ENCODE measurements at regions not wholly inside any gene's neighbourhood (a gene's known extent, or its start where the extent isn't known, plus 50 kb on each side); places are given as distances from the start of the nearest gene placed in this dataset.

DNA sequence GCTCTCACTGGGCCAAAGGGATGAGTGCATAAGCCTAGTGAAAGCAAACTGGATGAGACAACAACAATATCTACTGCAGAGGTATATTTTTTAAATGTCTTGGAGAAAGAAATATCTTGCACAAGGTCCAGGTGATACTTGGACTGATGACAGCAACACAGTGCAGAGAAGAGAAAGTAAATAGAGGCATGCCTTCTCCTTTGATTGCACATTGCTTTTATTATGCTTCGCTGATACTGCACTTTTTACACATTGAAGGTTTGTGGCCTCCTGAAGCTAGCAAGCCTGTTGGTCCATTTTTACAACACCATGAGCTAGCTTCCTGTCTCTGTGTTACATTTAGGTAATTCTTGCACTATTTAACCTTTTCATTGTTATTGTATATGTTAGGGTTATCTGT, 189.0 kb upstream of the NDST3 start:
- TF ChIP-seq POLR2A (IDR thresholded peaks at IDR 0.05; ENCODE audit: low read depth, low read length): no peak
- TF ChIP-seq EZH2 (IDR thresholded peaks at IDR 0.05; ENCODE audit: borderline replicate concordance, low read depth, low read length, severe bottlenecking): no peak
- no peak for TF ChIP-seq FOS (IDR thresholded peaks at IDR 0.05; ENCODE audit: borderline replicate concordance, insufficient read depth, low read length)
- no peak for TF ChIP-seq POLR2AphosphoS5 (IDR thresholded peaks at IDR 0.05; ENCODE audit: insufficient read depth, low read depth, low read length)
- TF ChIP-seq JUN (IDR thresholded peaks at IDR 0.05; ENCODE audit: borderline replicate concordance, insufficient read depth, insufficient read length, low read depth): no peak
- TF ChIP-seq MYC (IDR thresholded peaks at IDR 0.05; ENCODE audit: low read depth, low read length): no peak
- TF ChIP-seq MAX (IDR thresholded peaks at IDR 0.05; ENCODE audit: insufficient read depth, insufficient read length): no peak
- no peak for TF ChIP-seq GATA2 (IDR thresholded peaks at IDR 0.05; ENCODE audit: insufficient read depth, insufficient read length, low read depth, low read length)
- TF ChIP-seq, protein P1, sequence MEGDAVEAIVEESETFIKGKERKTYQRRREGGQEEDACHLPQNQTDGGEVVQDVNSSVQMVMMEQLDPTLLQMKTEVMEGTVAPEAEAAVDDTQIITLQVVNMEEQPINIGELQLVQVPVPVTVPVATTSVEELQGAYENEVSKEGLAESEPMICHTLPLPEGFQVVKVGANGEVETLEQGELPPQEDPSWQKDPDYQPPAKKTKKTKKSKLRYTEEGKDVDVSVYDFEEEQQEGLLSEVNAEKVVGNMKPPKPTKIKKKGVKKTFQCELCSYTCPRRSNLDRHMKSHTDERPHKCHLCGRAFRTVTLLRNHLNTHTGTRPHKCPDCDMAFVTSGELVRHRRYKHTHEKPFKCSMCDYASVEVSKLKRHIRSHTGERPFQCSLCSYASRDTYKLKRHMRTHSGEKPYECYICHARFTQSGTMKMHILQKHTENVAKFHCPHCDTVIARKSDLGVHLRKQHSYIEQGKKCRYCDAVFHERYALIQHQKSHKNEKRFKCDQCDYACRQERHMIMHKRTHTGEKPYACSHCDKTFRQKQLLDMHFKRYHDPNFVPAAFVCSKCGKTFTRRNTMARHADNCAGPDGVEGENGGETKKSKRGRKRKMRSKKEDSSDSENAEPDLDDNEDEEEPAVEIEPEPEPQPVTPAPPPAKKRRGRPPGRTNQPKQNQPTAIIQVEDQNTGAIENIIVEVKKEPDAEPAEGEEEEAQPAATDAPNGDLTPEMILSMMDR (IDR thresholded peaks at IDR 0.05; ENCODE audit: extremely low read depth in 1 of 2, insufficient read depth in 1 of 2, low read depth in 1 of 2, low read length in 2 of 2): no peak
- Histone ChIP-seq H3K79me2 (ENCODE audit: control insufficient read depth, insufficient read depth, low read length) (no peaks in the 10 kb centered on the region), H3K4me3 (replicated peaks in 1 of 3; ENCODE audit: insufficient read depth in 1 of 3, low read depth in 1 of 3, low read length in 3 of 3) (no peak overlapping the region), H3K27me3 (ENCODE audit: control insufficient read depth in 2 of 2, insufficient read depth in 2 of 2, low read length in 2 of 2) (no peaks in the 10 kb centered on the region), H3K36me3 (ENCODE audit: control insufficient read depth in 2 of 2, extremely low read depth in 1 of 2, insufficient read depth in 2 of 2, low read length in 2 of 2) (no peaks in the 10 kb centered on the region), H2AFZ (ENCODE audit: low read depth, low read length) (no peak overlapping the region), H3K9ac (replicated peaks; ENCODE audit: extremely low read depth, insufficient read depth, low read length) (no peak overlapping the region), H3K27ac (ENCODE audit: insufficient read depth, low read depth, low read length) (no peak overlapping the region), H3K4me1 (ENCODE audit: control insufficient read depth, extremely low read depth, insufficient read depth, low read length) (no peaks in the 10 kb centered on the region), H3K9me3 (replicated peaks; ENCODE audit: control insufficient read depth, insufficient read depth, low read length) (no peaks in the 10 kb centered on the region), H4K20me1 (replicated peaks; ENCODE audit: control insufficient read depth, extremely low read depth, insufficient read depth, low read length) (no peaks in the 10 kb centered on the region), H3K9me1 (replicated peaks; ENCODE audit: control insufficient read depth, extremely low read depth, insufficient read depth, low read length) (no peaks in the 10 kb centered on the region), H3K4me2 (ENCODE audit: insufficient read depth, low read length) (no peak overlapping the region)
- BruUV-seq (replicated peaks): no TSS peak
- intact Hi-C loops (cut with micrococcal nuclease): no loop called here
- dilution Hi-C loops (cut with MboI; ENCODE audit: extremely low pct_ligation_motif_present, low sequenced_read_pairs): no loop called here
- DNase-seq (ENCODE audit: low read depth, low spot score) (no peak), FAIRE-seq (no peak)
- ChIA-PET CTCF (no interaction called here), POLR2A (no interaction called here)
